HUES64 (cell line): ENCODE measurements at regions not wholly inside any gene's neighbourhood (a gene's known extent, or its start where the extent isn't known, plus 50 kb on each side); places are given as distances from the start of the nearest gene placed in this dataset.

Source experiments
- H3K27ac ChIP-seq: 2 replicates; pipeline ENCODE4 v1.7.0; 2013; ENCODE audit warnings: low read depth, low read length, inconsistent platforms
- H3K27me3 ChIP-seq: 2 replicates; pipeline ENCODE4 v1.6.1; 2013; ENCODE audit warnings: mild to moderate bottlenecking, low read length; ENCODE audit not compliant: insufficient read depth
- H3K36me3 ChIP-seq: 2 replicates; pipeline ENCODE4 v1.6.1; 2013; ENCODE audit warnings: mild to moderate bottlenecking, low read length; ENCODE audit not compliant: insufficient read depth
- H3K4me1 ChIP-seq: 2 replicates; pipeline ENCODE4 v1.6.1; 2013; ENCODE audit warnings: mild to moderate bottlenecking, low read length, moderate library complexity; ENCODE audit not compliant: insufficient read depth
- H3K4me3 ChIP-seq: 2 replicates; pipeline ENCODE4 v1.5.1; 2013; ENCODE audit warnings: mild to moderate bottlenecking, low read length, moderate library complexity
- H3K9ac ChIP-seq: 2 replicates; pipeline ENCODE4 v1.6.1; 2013; ENCODE audit warnings: mild to moderate bottlenecking, low read depth, low read length
- H3K9me3 ChIP-seq: 2 replicates; pipeline ENCODE4 v1.6.1; 2013; ENCODE audit warnings: low read depth, low read length; ENCODE audit not compliant: insufficient read depth
- WGBS: fragments of 150-250, 120-280 bp; methylation state at CpG from one replicate; pipeline ENCODE4 v1.1.7; 2013; ENCODE audit warnings: missing lambda C conversion rate; 5-methylcytosine and 5-hydroxymethylcytosine counted together

GRCh38 chrX:65034292-65034667 is 58.0 kb upstream of the ZC4H2 start:
- 23% methylated on average over 6 of the region's 11 CpGs for WGBS
- Histone ChIP-seq H3K36me3 (no peaks in the 10 kb centered on the region), H3K4me3 (peak overlapping the region; percentile 64), H3K9me3 (no peaks in the 10 kb centered on the region), H3K27me3 (no peaks in the 10 kb centered on the region), H3K27ac (no peak overlapping the region), H3K4me1 (no peaks in the 10 kb centered on the region), H3K9ac (peak overlapping the region; percentile 45; the same call in 1 of the 2 replicates)
